ENCODE measurements at regions not wholly inside any gene's neighbourhood (a gene's known extent, or its start where the extent isn't known, plus 50 kb on each side); places are given as distances from the start of the nearest gene placed in this dataset.
"Not testable (repeated sequence)": the region's sequence is repeated elsewhere in the genome, so short reads cannot be mapped to it uniquely, and the experiment has no call there.

- not testable (repeated sequence) for DNase-seq
Measured at GRCh38 chr9:41075671-41076070, 52.8 kb downstream of the FOXD4L6 start.

GRCh38 chr9:41074356-41074942, 54.0 kb downstream of the FOXD4L6 start:
- not testable (repeated sequence) for DNase-seq

GRCh38 chr9:41073471-41074243, 54.8 kb downstream of the FOXD4L6 start:
- DNase-seq: not testable (repeated sequence)

- not testable (repeated sequence) for DNase-seq
Measured at GRCh38 chr9:41064125-41064795, 64.2 kb downstream of the FOXD4L6 start.

GRCh38 chr9:41063243-41063642, 65.2 kb downstream of the FOXD4L6 start:
- not testable (repeated sequence) for DNase-seq

GRCh38 chr9:41059603-41060002, 68.9 kb downstream of the FOXD4L6 start:
- not testable (repeated sequence) for DNase-seq

- not testable (repeated sequence) for DNase-seq
Measured at GRCh38 chr9:41053666-41054363, 74.7 kb downstream of the FOXD4L6 start.

- DNase-seq: not testable (repeated sequence)
Measured at GRCh38 chr9:41048672-41049071, 79.8 kb downstream of the FOXD4L6 start.

- DNase-seq: not testable (repeated sequence)
Measured at GRCh38 chr9:41047792-41048191, 80.7 kb downstream of the FOXD4L6 start.

GRCh38 chr9:41044930-41045329, 83.6 kb downstream of the FOXD4L6 start:
- not testable (repeated sequence) for DNase-seq

GRCh38 chr9:41043433-41043832, 85.0 kb downstream of the FOXD4L6 start:
- not testable (repeated sequence) for DNase-seq

GRCh38 chr9:41042111-41042510, 86.4 kb downstream of the FOXD4L6 start:
- DNase-seq: not testable (repeated sequence)

- not testable (repeated sequence) for DNase-seq
Measured at GRCh38 chr9:41040705-41041342, 87.7 kb downstream of the FOXD4L6 start.

GRCh38 chr9:41035276-41035675, 93.2 kb downstream of the FOXD4L6 start:
- DNase-seq: not testable (repeated sequence)

GRCh38 chr9:41034699-41035197, 93.7 kb downstream of the FOXD4L6 start:
- DNase-seq: not testable (repeated sequence)

- not testable (repeated sequence) for DNase-seq
Measured at GRCh38 chr9:41033877-41034276, 94.6 kb downstream of the FOXD4L6 start.

GRCh38 chr9:41033360-41033759, 95.1 kb downstream of the FOXD4L6 start:
- DNase-seq: not testable (repeated sequence)

- DNase-seq: not testable (repeated sequence)
Measured at GRCh38 chr9:41026912-41027676, 101.4 kb downstream of the FOXD4L6 start.

- DNase-seq: not testable (repeated sequence)
Measured at GRCh38 chr9:41022365-41022764, 106.1 kb downstream of the FOXD4L6 start.

- not testable (repeated sequence) for DNase-seq
Measured at GRCh38 chr9:41019858-41020562, 108.5 kb downstream of the FOXD4L6 start.

- not testable (repeated sequence) for DNase-seq
Measured at GRCh38 chr9:41018948-41019347, 109.5 kb downstream of the FOXD4L6 start.

Measured in hematopoietic multipotent progenitor cell treated with erythropoietin and hydrocortisone succinate and interleukin-3 and kit ligand, for 8 days (in vitro differentiated cells).